Prostate gland (tissue), 2 donors: ENCODE measurements at regions not wholly inside any gene's neighbourhood (a gene's known extent, or its start where the extent isn't known, plus 50 kb on each side); places are given as distances from the start of the nearest gene placed in this dataset.

Source experiments
- CTCF ChIP-seq, 4 experiments: fragments of 200-600 bp in 2 of 4; fragments of 450-650 bp in 2 of 4; sonication (generic) in 2 of 4; IDR thresholded peaks; 1 replicate in 3 of 4; 2 replicates in 1 of 4; pipeline ENCODE4 v1.5.1; 2016 to 2019; ENCODE audit warnings: antibody characterized with exemption in 4 of 4, mild to moderate bottlenecking in 2 of 4, moderate library complexity in 2 of 4
- POLR2A ChIP-seq: fragments of 450-650 bp; IDR thresholded peaks from one replicate; pipeline ENCODE4 v1.6.1; 2016; ENCODE audit warnings: antibody characterized with exemption, mild to moderate bottlenecking
- POLR2AphosphoS5 ChIP-seq: sonication (generic); formaldehyde crosslinking; IDR thresholded peaks from one replicate; pipeline ENCODE4 v1.6.1; 2017; ENCODE audit warnings: antibody characterized with exemption

- no peak for TF ChIP-seq POLR2AphosphoS5
- no peak for TF ChIP-seq CTCF (IDR thresholded peaks at IDR 0.05)
- no peak for TF ChIP-seq POLR2A
Observed at GRCh38 chr10:4028854-4029583, 244.0 kb upstream of the KLF6 start.
